ENCODE measurements at regions not wholly inside any gene's neighbourhood (a gene's known extent, or its start where the extent isn't known, plus 50 kb on each side); places are given as distances from the start of the nearest gene placed in this dataset.

DNA sequence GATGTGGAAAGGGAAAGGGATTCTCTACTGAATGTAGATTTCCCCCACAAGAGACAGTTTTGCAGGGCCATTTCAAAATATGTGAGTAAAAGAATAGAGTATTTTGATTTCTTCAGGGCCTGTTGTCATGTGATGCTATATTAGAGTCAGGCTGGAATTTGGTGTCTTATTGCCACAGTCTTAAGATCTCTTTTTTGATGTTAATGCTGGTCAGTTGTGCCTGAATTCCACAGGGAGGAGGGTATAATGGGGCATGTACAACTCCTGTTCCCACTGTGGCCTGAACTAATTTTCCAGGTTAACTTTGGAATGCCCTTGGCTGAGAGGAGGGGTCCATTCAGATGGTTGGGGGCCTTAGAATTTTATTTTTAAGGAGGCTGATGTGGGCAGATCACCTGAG lies 111.0 kb upstream of the MAX start:
- no peaks in the 10 kb centered on the region for H3K27me3 ChIP-seq (replicated peaks; ENCODE audit: insufficient read depth)
- peaks cover 20% of the 10 kb centered on the region for H3K4me1 ChIP-seq (ENCODE audit: insufficient read depth)
- no peak overlapping the region for H2AFZ ChIP-seq
- H3K9ac ChIP-seq, result no peak overlapping the region
- H4K20me1 ChIP-seq (ENCODE audit: insufficient read depth), result no peaks in the 10 kb centered on the region
- no peak overlapping the region for H3K4me2 ChIP-seq (ENCODE audit: unreplicated experiment)
- no peak for DNase-seq
- no peaks in the 10 kb centered on the region for H3K36me3 ChIP-seq (ENCODE audit: low read depth)
- peaks cover 11% of the 10 kb centered on the region; the same call in 1 of the 2 replicates for H3F3A ChIP-seq (ENCODE audit: insufficient read depth)
- H3K27ac ChIP-seq, result no peak overlapping the region
- no peaks in the 10 kb centered on the region for H3K9me3 ChIP-seq (ENCODE audit: low read depth)
- in situ Hi-C loops (cut with MboI), result no loop called here
- no peaks in the 10 kb centered on the region for H3K9me2 ChIP-seq (ENCODE audit: insufficient read depth)
- H3K4me3 ChIP-seq, result no peak overlapping the region
- TF ChIP-seq EZH2 (IDR thresholded peaks at IDR 0.05; ENCODE audit: insufficient read depth, poor library complexity, severe bottlenecking) (no peak), EZH2phosphoT487 (IDR thresholded peaks at IDR 0.05; ENCODE audit: insufficient read depth, low read depth) (no peak)
- no peaks in the 10 kb centered on the region for H3K79me2 ChIP-seq (ENCODE audit: insufficient read depth)

DNA sequence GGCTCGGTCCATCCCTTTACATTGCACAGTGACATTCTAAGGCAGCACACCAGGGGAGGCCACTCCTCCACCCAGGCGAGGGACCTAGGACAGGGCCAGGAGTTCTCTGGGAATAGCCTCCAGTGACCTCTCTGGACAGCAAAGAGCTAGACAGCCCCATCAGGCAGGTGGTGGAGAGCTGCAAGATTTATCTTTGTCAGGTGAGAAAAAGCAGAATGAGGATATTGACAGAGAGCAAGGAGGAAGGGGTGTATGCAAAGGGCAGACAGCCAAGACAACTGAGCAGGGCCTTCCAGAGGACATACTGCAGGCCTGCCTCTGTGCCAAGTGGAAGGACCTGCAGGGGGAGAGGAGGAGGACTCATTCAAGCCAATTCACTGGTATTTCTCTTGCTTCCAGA lies 112.4 kb upstream of the MAX start:
- Histone ChIP-seq H3K27ac (no peak overlapping the region), H3K4me1 (ENCODE audit: insufficient read depth) (peaks cover 20% of the 10 kb centered on the region), H3K9me2 (ENCODE audit: insufficient read depth) (no peaks in the 10 kb centered on the region), H3K9me3 (ENCODE audit: low read depth) (no peaks in the 10 kb centered on the region), H3K36me3 (ENCODE audit: low read depth) (no peaks in the 10 kb centered on the region), H2AFZ (no peak overlapping the region), H3K4me2 (ENCODE audit: unreplicated experiment) (no peak overlapping the region), H3K9ac (no peak overlapping the region), H3K27me3 (replicated peaks; ENCODE audit: insufficient read depth) (no peaks in the 10 kb centered on the region), H3K4me3 (no peak overlapping the region), H3K79me2 (ENCODE audit: insufficient read depth) (no peaks in the 10 kb centered on the region), H4K20me1 (ENCODE audit: insufficient read depth) (no peaks in the 10 kb centered on the region), H3F3A (ENCODE audit: insufficient read depth) (peaks cover 11% of the 10 kb centered on the region; the same call in 1 of the 2 replicates)
- DNase-seq, result no peak
- 63 to 77% methylated on average over 2 of the region's 2 CpGs for WGBS, 2 experiments (ENCODE audit: low coverage in 1 of 2, low lambda C conversion rate in 2 of 2, missing lambda C conversion rate in 2 of 2)
- no peak for TF ChIP-seq EZH2 (IDR thresholded peaks at IDR 0.05; ENCODE audit: insufficient read depth, poor library complexity, severe bottlenecking)
- no peak for TF ChIP-seq EZH2phosphoT487 (IDR thresholded peaks at IDR 0.05; ENCODE audit: insufficient read depth, low read depth)
- in situ Hi-C loops (cut with MboI), result no loop called here

DNA sequence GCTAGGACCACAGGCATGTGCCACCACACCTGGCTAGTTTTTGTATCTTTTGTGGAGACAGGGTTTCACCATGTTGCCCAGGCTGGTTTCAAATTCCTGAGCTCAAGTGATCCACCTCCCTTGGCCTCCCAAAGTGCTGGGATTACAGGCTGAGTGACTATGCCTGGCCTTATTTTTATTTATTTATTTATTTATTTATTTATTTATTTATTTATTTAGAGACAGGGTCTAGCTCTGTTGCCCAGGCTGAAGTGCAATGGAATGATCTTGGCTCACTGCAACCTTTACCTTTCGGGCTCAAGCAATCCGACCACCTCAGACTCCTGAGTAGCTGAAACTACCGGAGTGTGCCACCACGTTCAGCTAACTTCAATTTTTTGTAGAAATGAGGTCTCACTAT lies 117.0 kb upstream of the MAX start:
- Histone ChIP-seq H3K9me2 (ENCODE audit: insufficient read depth) (no peaks in the 10 kb centered on the region), H3K79me2 (ENCODE audit: insufficient read depth) (no peaks in the 10 kb centered on the region), H3K4me3 (no peak overlapping the region), H3K9me3 (ENCODE audit: low read depth) (no peaks in the 10 kb centered on the region), H3K9ac (no peak overlapping the region), H3K27ac (no peak overlapping the region), H3K27me3 (replicated peaks; ENCODE audit: insufficient read depth) (no peaks in the 10 kb centered on the region), H4K20me1 (ENCODE audit: insufficient read depth) (no peaks in the 10 kb centered on the region), H3K4me1 (ENCODE audit: insufficient read depth) (peaks cover 14% of the 10 kb centered on the region), H3K36me3 (ENCODE audit: low read depth) (no peaks in the 10 kb centered on the region), H2AFZ (no peak overlapping the region), H3F3A (ENCODE audit: insufficient read depth) (peaks cover 16% of the 10 kb centered on the region), H3K4me2 (ENCODE audit: unreplicated experiment) (no peak overlapping the region)
- no peak for TF ChIP-seq EZH2phosphoT487 (IDR thresholded peaks at IDR 0.05; ENCODE audit: insufficient read depth, low read depth)
- TF ChIP-seq EZH2 (IDR thresholded peaks at IDR 0.05; ENCODE audit: insufficient read depth, poor library complexity, severe bottlenecking), result no peak
- in situ Hi-C loops (cut with MboI), result no loop called here
- WGBS, 2 experiments (ENCODE audit: low coverage in 1 of 2, low lambda C conversion rate in 2 of 2, missing lambda C conversion rate in 2 of 2), result 95 to 98% methylated on average over 4 of the region's 4 CpGs
- no peak for DNase-seq

DNA sequence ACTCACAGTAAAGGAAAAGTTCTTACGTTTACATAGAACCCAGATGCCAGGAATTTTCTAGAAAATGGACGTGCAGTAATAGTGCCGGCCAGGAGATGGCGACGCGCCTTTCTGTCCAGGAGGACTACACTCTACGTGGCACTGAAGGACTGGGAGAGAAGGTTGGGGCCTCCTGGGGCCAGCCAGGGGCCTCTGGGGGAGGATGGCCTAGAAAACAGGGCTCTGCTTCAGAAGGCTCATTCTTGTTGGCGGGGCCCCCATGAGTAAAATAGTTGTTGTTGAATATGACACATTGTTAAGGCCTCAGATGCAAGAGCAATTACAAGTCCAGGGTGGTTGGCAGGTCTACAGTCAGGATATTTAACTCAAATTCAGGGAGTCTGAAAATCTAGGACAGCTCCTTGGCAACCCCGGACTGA lies 120.1 kb upstream of the MAX start:
- peaks cover 29% of the 10 kb centered on the region for H3F3A ChIP-seq (ENCODE audit: insufficient read depth)
- H3K36me3 ChIP-seq (ENCODE audit: low read depth), result no peaks in the 10 kb centered on the region
- peak overlapping the region; percentile 61 for H3K27ac ChIP-seq
- no peak overlapping the region for H3K4me3 ChIP-seq
- H3K9me2 ChIP-seq (ENCODE audit: insufficient read depth), result no peaks in the 10 kb centered on the region
- H4K20me1 ChIP-seq (ENCODE audit: insufficient read depth), result no peaks in the 10 kb centered on the region
- H3K27me3 ChIP-seq (replicated peaks; ENCODE audit: insufficient read depth), result no peaks in the 10 kb centered on the region
- no peaks in the 10 kb centered on the region for H3K9me3 ChIP-seq (ENCODE audit: low read depth)
- peak; percentile 87 for DNase-seq
- peaks cover 32% of the 10 kb centered on the region for H3K4me1 ChIP-seq (ENCODE audit: insufficient read depth)
- peak overlapping the region; percentile 71 for H3K9ac ChIP-seq
- peak overlapping the region; percentile 92 for H2AFZ ChIP-seq
- no peaks in the 10 kb centered on the region for H3K79me2 ChIP-seq (ENCODE audit: insufficient read depth)
- H3K4me2 ChIP-seq (ENCODE audit: unreplicated experiment), result peak overlapping the region; percentile 57
- TF ChIP-seq EZH2 (IDR thresholded peaks at IDR 0.05; ENCODE audit: insufficient read depth, poor library complexity, severe bottlenecking) (no peak), EZH2phosphoT487 (IDR thresholded peaks at IDR 0.05; ENCODE audit: insufficient read depth, low read depth) (no peak)
- in situ Hi-C loops (cut with MboI), result loop anchor here (10.0 kb wide), 1 partner anchor 182 kb away; no protein-coding TSS in a partner anchor
- WGBS, 2 experiments (ENCODE audit: low coverage in 1 of 2, low lambda C conversion rate in 2 of 2, missing lambda C conversion rate in 2 of 2), result 17 to 18% methylated on average over 9 of the region's 9 CpGs

DNA sequence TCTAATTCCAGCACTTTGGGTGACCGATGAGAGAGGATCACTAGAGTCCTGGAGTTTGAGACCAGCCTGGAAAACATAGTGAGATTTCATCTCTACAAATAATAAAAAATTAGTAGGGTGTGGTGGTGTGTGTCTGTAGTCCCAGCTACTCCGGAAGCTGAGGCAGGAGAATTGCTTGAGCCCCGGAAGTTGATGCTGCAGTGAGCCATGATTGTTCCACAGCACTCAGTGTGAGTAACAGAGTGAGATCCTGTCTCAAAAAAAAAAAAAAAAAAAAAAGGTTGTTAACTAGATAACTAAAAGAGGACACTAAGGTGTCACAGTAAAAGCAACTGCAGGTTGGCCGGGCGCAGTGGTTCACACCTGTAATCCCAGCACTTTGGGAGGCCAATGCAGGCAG lies 121.3 kb upstream of the MAX start:
- Histone ChIP-seq H3K4me3 (no peak overlapping the region), H3K27me3 (replicated peaks; ENCODE audit: insufficient read depth) (no peaks in the 10 kb centered on the region), H3K36me3 (ENCODE audit: low read depth) (no peaks in the 10 kb centered on the region), H3K79me2 (ENCODE audit: insufficient read depth) (no peaks in the 10 kb centered on the region), H3K27ac (no peak overlapping the region), H3F3A (ENCODE audit: insufficient read depth) (peaks cover 29% of the 10 kb centered on the region), H3K4me1 (ENCODE audit: insufficient read depth) (peaks cover 32% of the 10 kb centered on the region), H3K9me3 (ENCODE audit: low read depth) (no peaks in the 10 kb centered on the region), H3K9ac (no peak overlapping the region), H3K4me2 (ENCODE audit: unreplicated experiment) (no peak overlapping the region), H2AFZ (no peak overlapping the region; the same call in 1 of the 2 replicates), H4K20me1 (ENCODE audit: insufficient read depth) (no peaks in the 10 kb centered on the region), H3K9me2 (ENCODE audit: insufficient read depth) (no peaks in the 10 kb centered on the region)
- WGBS, 2 experiments (ENCODE audit: low coverage in 1 of 2, low lambda C conversion rate in 2 of 2, missing lambda C conversion rate in 2 of 2), result 81 to 83% methylated on average over 5 of the region's 5 CpGs
- TF ChIP-seq EZH2 (IDR thresholded peaks at IDR 0.05; ENCODE audit: insufficient read depth, poor library complexity, severe bottlenecking) (no peak), EZH2phosphoT487 (IDR thresholded peaks at IDR 0.05; ENCODE audit: insufficient read depth, low read depth) (no peak)
- in situ Hi-C loops (cut with MboI), result loop anchor here (10.0 kb wide), 1 partner anchor 181 kb away; no protein-coding TSS in a partner anchor
- DNase-seq, result peak; percentile 35
